ENCODE measurements at regions not wholly inside any gene's neighbourhood (a gene's known extent, or its start where the extent isn't known, plus 50 kb on each side); places are given as distances from the start of the nearest gene placed in this dataset.

DNA sequence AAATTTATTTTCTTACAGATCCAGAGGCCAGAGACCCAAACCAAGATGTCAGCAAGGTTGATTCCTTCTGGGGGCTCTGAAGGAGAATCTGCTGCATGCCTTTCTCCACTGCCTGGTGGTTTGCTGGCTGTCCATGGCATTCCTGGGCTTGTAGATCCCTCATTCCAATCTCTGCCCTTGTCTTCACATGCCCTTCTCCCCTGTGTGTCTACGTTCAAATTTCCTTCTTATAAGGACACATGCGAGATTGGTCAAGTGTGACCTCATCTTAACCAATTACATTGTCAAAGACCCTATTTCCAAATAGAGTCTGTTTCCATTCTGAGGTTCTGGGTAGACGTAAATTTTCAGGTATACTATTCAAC lies 84.5 kb upstream of the RAI14 start:
- no peaks in the 10 kb centered on the region for H3K27me3 Mint-ChIP-seq (ENCODE audit: insufficient read depth, low read depth, poor library complexity)
- Histone ChIP-seq H3K79me2 (replicated peaks; ENCODE audit: insufficient read depth) (no peaks in the 10 kb centered on the region), H3K36me3 (ENCODE audit: insufficient read depth) (no peaks in the 10 kb centered on the region), H3F3A (replicated peaks; ENCODE audit: low read depth) (no peaks in the 10 kb centered on the region), H2AFZ (peak overlapping the region; percentile 81), H3K27ac (ENCODE audit: low read depth) (no peak overlapping the region), H3K4me3 (no peak overlapping the region), H4K20me1 (replicated peaks; ENCODE audit: insufficient read depth) (no peaks in the 10 kb centered on the region), H3K9me2 (ENCODE audit: insufficient read depth) (no peaks in the 10 kb centered on the region), H3K4me1 (ENCODE audit: insufficient read depth) (no peaks in the 10 kb centered on the region), H3K27me3 (ENCODE audit: insufficient read depth) (no peaks in the 10 kb centered on the region), H3K4me2 (no peak overlapping the region)
- no peaks in the 10 kb centered on the region for H3K9me3 Mint-ChIP-seq
- no peak overlapping the region for H3K27ac Mint-ChIP-seq
- no peaks in the 10 kb centered on the region for H3K36me3 Mint-ChIP-seq (ENCODE audit: low read depth)
- DNase-seq (ENCODE audit: low spot score) (no peak), ATAC-seq (no peak)
- TF ChIP-seq, protein P1, sequence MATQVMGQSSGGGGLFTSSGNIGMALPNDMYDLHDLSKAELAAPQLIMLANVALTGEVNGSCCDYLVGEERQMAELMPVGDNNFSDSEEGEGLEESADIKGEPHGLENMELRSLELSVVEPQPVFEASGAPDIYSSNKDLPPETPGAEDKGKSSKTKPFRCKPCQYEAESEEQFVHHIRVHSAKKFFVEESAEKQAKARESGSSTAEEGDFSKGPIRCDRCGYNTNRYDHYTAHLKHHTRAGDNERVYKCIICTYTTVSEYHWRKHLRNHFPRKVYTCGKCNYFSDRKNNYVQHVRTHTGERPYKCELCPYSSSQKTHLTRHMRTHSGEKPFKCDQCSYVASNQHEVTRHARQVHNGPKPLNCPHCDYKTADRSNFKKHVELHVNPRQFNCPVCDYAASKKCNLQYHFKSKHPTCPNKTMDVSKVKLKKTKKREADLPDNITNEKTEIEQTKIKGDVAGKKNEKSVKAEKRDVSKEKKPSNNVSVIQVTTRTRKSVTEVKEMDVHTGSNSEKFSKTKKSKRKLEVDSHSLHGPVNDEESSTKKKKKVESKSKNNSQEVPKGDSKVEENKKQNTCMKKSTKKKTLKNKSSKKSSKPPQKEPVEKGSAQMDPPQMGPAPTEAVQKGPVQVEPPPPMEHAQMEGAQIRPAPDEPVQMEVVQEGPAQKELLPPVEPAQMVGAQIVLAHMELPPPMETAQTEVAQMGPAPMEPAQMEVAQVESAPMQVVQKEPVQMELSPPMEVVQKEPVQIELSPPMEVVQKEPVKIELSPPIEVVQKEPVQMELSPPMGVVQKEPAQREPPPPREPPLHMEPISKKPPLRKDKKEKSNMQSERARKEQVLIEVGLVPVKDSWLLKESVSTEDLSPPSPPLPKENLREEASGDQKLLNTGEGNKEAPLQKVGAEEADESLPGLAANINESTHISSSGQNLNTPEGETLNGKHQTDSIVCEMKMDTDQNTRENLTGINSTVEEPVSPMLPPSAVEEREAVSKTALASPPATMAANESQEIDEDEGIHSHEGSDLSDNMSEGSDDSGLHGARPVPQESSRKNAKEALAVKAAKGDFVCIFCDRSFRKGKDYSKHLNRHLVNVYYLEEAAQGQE (IDR thresholded peaks at IDR 0.05; ENCODE audit: unreplicated experiment): no peak
- TF ChIP-seq POLR2AphosphoS5 (IDR thresholded peaks at IDR 0.05; ENCODE audit: low read depth): no peak
- no peak for TF ChIP-seq JUNB (IDR thresholded peaks at IDR 0.05; ENCODE audit: unreplicated experiment)
- no peak for TF ChIP-seq ZNF331 (CRISPR knock-in tag; IDR thresholded peaks at IDR 0.05; ENCODE audit: low read depth)
- TF ChIP-seq ZNF114 (CRISPR knock-in tag; IDR thresholded peaks at IDR 0.05): no peak
- no peak for TF ChIP-seq NANOG (IDR thresholded peaks at IDR 0.05; ENCODE audit: borderline replicate concordance)
- TF ChIP-seq STAT1 (IDR thresholded peaks at IDR 0.05; ENCODE audit: unreplicated experiment): no peak
- no peak for TF ChIP-seq EZH2phosphoT487 (IDR thresholded peaks at IDR 0.05; ENCODE audit: unreplicated experiment)
- TF ChIP-seq, protein P2, sequence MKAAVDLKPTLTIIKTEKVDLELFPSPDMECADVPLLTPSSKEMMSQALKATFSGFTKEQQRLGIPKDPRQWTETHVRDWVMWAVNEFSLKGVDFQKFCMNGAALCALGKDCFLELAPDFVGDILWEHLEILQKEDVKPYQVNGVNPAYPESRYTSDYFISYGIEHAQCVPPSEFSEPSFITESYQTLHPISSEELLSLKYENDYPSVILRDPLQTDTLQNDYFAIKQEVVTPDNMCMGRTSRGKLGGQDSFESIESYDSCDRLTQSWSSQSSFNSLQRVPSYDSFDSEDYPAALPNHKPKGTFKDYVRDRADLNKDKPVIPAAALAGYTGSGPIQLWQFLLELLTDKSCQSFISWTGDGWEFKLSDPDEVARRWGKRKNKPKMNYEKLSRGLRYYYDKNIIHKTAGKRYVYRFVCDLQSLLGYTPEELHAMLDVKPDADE (IDR thresholded peaks at IDR 0.05): no peak
- TF ChIP-seq CREB1 (CRISPR knock-in tag; IDR thresholded peaks at IDR 0.05; ENCODE audit: low read depth): no peak
- TF ChIP-seq, protein P3, sequence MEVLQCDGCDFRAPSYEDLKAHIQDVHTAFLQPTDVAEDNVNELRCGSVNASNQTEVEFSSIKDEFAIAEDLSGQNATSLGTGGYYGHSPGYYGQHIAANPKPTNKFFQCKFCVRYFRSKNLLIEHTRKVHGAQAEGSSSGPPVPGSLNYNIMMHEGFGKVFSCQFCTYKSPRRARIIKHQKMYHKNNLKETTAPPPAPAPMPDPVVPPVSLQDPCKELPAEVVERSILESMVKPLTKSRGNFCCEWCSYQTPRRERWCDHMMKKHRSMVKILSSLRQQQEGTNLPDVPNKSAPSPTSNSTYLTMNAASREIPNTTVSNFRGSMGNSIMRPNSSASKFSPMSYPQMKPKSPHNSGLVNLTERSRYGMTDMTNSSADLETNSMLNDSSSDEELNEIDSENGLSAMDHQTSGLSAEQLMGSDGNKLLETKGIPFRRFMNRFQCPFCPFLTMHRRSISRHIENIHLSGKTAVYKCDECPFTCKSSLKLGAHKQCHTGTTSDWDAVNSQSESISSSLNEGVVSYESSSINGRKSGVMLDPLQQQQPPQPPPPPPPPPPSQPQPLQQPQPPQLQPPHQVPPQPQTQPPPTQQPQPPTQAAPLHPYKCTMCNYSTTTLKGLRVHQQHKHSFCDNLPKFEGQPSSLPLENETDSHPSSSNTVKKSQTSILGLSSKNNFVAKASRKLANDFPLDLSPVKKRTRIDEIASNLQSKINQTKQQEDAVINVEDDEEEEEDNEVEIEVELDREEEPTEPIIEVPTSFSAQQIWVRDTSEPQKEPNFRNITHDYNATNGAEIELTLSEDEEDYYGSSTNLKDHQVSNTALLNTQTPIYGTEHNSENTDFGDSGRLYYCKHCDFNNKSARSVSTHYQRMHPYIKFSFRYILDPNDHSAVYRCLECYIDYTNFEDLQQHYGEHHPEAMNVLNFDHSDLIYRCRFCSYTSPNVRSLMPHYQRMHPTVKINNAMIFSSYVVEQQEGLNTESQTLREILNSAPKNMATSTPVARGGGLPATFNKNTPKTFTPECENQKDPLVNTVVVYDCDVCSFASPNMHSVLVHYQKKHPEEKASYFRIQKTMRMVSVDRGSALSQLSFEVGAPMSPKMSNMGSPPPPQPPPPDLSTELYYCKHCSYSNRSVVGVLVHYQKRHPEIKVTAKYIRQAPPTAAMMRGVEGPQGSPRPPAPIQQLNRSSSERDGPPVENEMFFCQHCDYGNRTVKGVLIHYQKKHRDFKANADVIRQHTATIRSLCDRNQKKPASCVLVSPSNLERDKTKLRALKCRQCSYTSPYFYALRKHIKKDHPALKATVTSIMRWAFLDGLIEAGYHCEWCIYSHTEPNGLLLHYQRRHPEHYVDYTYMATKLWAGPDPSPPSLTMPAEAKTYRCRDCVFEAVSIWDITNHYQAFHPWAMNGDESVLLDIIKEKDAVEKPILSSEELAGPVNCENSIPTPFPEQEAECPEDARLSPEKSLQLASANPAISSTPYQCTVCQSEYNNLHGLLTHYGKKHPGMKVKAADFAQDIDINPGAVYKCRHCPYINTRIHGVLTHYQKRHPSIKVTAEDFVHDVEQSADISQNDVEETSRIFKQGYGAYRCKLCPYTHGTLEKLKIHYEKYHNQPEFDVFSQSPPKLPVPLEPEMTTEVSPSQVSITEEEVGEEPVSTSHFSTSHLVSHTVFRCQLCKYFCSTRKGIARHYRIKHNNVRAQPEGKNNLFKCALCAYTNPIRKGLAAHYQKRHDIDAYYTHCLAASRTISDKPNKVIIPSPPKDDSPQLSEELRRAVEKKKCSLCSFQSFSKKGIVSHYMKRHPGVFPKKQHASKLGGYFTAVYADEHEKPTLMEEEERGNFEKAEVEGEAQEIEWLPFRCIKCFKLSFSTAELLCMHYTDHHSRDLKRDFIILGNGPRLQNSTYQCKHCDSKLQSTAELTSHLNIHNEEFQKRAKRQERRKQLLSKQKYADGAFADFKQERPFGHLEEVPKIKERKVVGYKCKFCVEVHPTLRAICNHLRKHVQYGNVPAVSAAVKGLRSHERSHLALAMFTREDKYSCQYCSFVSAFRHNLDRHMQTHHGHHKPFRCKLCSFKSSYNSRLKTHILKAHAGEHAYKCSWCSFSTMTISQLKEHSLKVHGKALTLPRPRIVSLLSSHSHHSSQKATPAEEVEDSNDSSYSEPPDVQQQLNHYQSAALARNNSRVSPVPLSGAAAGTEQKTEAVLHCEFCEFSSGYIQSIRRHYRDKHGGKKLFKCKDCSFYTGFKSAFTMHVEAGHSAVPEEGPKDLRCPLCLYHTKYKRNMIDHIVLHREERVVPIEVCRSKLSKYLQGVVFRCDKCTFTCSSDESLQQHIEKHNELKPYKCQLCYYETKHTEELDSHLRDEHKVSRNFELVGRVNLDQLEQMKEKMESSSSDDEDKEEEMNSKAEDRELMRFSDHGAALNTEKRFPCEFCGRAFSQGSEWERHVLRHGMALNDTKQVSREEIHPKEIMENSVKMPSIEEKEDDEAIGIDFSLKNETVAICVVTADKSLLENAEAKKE (CRISPR knock-in tag; IDR thresholded peaks at IDR 0.05): no peak
- no peak for TF ChIP-seq EZH2 (IDR thresholded peaks at IDR 0.05; ENCODE audit: low read depth, unreplicated experiment)
- TF ChIP-seq, protein P4, sequence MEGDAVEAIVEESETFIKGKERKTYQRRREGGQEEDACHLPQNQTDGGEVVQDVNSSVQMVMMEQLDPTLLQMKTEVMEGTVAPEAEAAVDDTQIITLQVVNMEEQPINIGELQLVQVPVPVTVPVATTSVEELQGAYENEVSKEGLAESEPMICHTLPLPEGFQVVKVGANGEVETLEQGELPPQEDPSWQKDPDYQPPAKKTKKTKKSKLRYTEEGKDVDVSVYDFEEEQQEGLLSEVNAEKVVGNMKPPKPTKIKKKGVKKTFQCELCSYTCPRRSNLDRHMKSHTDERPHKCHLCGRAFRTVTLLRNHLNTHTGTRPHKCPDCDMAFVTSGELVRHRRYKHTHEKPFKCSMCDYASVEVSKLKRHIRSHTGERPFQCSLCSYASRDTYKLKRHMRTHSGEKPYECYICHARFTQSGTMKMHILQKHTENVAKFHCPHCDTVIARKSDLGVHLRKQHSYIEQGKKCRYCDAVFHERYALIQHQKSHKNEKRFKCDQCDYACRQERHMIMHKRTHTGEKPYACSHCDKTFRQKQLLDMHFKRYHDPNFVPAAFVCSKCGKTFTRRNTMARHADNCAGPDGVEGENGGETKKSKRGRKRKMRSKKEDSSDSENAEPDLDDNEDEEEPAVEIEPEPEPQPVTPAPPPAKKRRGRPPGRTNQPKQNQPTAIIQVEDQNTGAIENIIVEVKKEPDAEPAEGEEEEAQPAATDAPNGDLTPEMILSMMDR (conservative IDR thresholded peaks at IDR 0.05; ENCODE audit: low read depth in 2 of 2): no peak
- H3K4me1 Mint-ChIP-seq: no peaks in the 10 kb centered on the region
- no peak overlapping the region for H3K4me3 Mint-ChIP-seq

All from GM23338 (cell line).